Keratinocyte (primary cell): ENCODE measurements at regions not wholly inside any gene's neighbourhood (a gene's known extent, or its start where the extent isn't known, plus 50 kb on each side); places are given as distances from the start of the nearest gene placed in this dataset.

Experiments
- DNase-seq: peaks from one replicate; pipeline ENCODE4 v3.0.0-alpha.2; 2011; ENCODE audit warnings: low read depth, missing footprints, low spot score
- FAIRE-seq: peaks from 2 replicates; lab custom pipeline; 2011; peaks lifted over from hg19 to GRCh38; lab: Jason Lieb, UNC
- H2AFZ ChIP-seq: 2 replicates; pipeline ENCODE4 v1.6.0; 2012; ENCODE audit warnings: low read length, control low read depth, inconsistent platforms; ENCODE audit not compliant: control insufficient read depth
- H3K27ac ChIP-seq: 2 replicates; pipeline ENCODE4 v1.5.1; 2011; ENCODE audit warnings: low read length; ENCODE audit not compliant: control insufficient read depth, insufficient read depth
- H3K27me3 ChIP-seq: 3 replicates; pipeline ENCODE4 v1.6.0; 2011; ENCODE audit warnings: low read length; ENCODE audit not compliant: control insufficient read depth, insufficient read depth; ENCODE audit errors: extremely low read depth
- H3K36me3 ChIP-seq, 2 experiments: 2 replicates in 1 of 2; 3 replicates in 1 of 2; pipeline ENCODE4 v1.5.1; 2011; ENCODE audit warnings: low read length in 2 of 2, mild to moderate bottlenecking in 1 of 2; ENCODE audit not compliant: control insufficient read depth in 2 of 2, insufficient read depth in 2 of 2; ENCODE audit errors: extremely low read depth in 1 of 2
- H3K4me1 ChIP-seq: 3 replicates; pipeline ENCODE4 v1.5.1; 2011; ENCODE audit warnings: low read length; ENCODE audit not compliant: control insufficient read depth, insufficient read depth; ENCODE audit errors: extremely low read depth
- H3K4me2 ChIP-seq: 3 replicates; pipeline ENCODE4 v1.6.0; 2011; ENCODE audit warnings: low read depth, low read length; ENCODE audit not compliant: control insufficient read depth, insufficient read depth; ENCODE audit errors: extremely low read depth
- H3K4me3 ChIP-seq, 3 experiments: fragments of 200-600 bp in 1 of 3; sonication (generic) in 1 of 3; 2 replicates in 2 of 3; 3 replicates in 1 of 3; pipeline ENCODE4 v1.5.1; 2011 to 2016; ENCODE audit warnings: low read length in 3 of 3, mild to moderate bottlenecking in 3 of 3, control low read depth in 2 of 3, inconsistent platforms in 1 of 3, low read depth in 1 of 3, mixed read lengths in 1 of 3, mixed run types in 1 of 3, moderate library complexity in 1 of 3; ENCODE audit not compliant: control insufficient read depth in 2 of 3, insufficient read depth in 2 of 3; ENCODE audit errors: extremely low read depth in 1 of 3
- H3K79me2 ChIP-seq: 2 replicates; pipeline ENCODE4 v1.6.0; 2012; ENCODE audit warnings: low read length; ENCODE audit not compliant: control insufficient read depth, insufficient read depth
- H3K9ac ChIP-seq: 3 replicates; pipeline ENCODE4 v1.6.0; 2011; ENCODE audit warnings: low read length; ENCODE audit not compliant: control insufficient read depth, insufficient read depth; ENCODE audit errors: extremely low read depth
- H3K9me1 ChIP-seq: 3 replicates; pipeline ENCODE4 v1.6.0; 2011; ENCODE audit warnings: low read length; ENCODE audit not compliant: control insufficient read depth, insufficient read depth; ENCODE audit errors: extremely low read depth
- H3K9me3 ChIP-seq: 2 replicates; pipeline ENCODE4 v1.5.1; 2012; ENCODE audit warnings: low read depth, low read length; ENCODE audit not compliant: control insufficient read depth
- H4K20me1 ChIP-seq: 3 replicates; pipeline ENCODE4 v1.6.0; 2011; ENCODE audit warnings: low read length; ENCODE audit not compliant: control insufficient read depth, insufficient read depth; ENCODE audit errors: extremely low read depth
- EZH2 ChIP-seq: IDR thresholded peaks from one replicate; pipeline ENCODE4 v1.6.1; 2012; ENCODE audit warnings: inconsistent platforms, mild to moderate bottlenecking, low read length, moderate library complexity
- dilution Hi-C: fragments of 300-500 bp; cut with MboI; formaldehyde crosslinking; loops from one replicate; pipeline ENCODE4 v1.7.0; 2020; ENCODE audit warnings: low sequenced_read_pairs; ENCODE audit not compliant: extremely low pct_ligation_motif_present
- TF ChIP-seq, protein P1 (sequence below), 3 experiments: IDR thresholded peaks in 1 of 3; conservative IDR thresholded peaks in 1 of 3; optimal IDR thresholded peaks in 1 of 3; 2 replicates in 2 of 3; 3 replicates in 1 of 3; pipeline versions ENCODE3 to v1.5.1; 2011; ENCODE audit warnings: low read length in 3 of 3, mild to moderate bottlenecking in 3 of 3, moderate library complexity in 2 of 3, control low read depth in 1 of 3, inconsistent platforms in 1 of 3; ENCODE audit not compliant: insufficient read depth in 2 of 3; ENCODE audit errors: extremely low read depth in 1 of 3

DNA sequence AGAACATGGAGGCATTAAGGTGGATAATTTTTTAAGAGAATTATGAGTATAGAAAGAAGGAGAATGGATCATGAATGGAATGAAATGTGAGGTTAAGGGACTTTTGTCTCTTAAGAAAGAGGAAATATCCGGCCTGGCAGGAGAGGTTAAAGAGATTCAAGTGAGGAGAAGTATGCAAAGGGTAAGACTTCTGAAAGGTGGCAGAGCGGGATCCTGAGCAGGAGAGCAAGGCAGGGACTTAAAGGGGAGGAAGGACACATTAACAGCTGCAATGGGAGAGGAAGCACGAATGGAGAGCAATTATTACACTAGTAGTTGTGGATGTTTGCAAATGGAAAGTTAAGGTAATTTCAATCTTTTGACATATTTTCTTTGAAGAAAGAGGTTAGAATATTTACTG lies 171.0 kb downstream of the KITLG start:
- Histone ChIP-seq H3K9me3 (no peaks in the 10 kb centered on the region), H4K20me1 (no peaks in the 10 kb centered on the region), H3K4me1 (peaks cover 9% of the 10 kb centered on the region), H3K36me3 (no peaks in the 10 kb centered on the region), H3K27me3 (no peaks in the 10 kb centered on the region), H3K79me2 (no peaks in the 10 kb centered on the region), H3K9ac (no peak overlapping the region), H3K4me2 (no peak overlapping the region), H3K4me3 (no peak overlapping the region), H2AFZ (peak overlapping the region; percentile 23), H3K27ac (no peak overlapping the region), H3K9me1 (no peaks in the 10 kb centered on the region)
- DNase-seq = no peak
- no peak for FAIRE-seq
- dilution Hi-C loops = no loop called here
- TF ChIP-seq, protein P1, sequence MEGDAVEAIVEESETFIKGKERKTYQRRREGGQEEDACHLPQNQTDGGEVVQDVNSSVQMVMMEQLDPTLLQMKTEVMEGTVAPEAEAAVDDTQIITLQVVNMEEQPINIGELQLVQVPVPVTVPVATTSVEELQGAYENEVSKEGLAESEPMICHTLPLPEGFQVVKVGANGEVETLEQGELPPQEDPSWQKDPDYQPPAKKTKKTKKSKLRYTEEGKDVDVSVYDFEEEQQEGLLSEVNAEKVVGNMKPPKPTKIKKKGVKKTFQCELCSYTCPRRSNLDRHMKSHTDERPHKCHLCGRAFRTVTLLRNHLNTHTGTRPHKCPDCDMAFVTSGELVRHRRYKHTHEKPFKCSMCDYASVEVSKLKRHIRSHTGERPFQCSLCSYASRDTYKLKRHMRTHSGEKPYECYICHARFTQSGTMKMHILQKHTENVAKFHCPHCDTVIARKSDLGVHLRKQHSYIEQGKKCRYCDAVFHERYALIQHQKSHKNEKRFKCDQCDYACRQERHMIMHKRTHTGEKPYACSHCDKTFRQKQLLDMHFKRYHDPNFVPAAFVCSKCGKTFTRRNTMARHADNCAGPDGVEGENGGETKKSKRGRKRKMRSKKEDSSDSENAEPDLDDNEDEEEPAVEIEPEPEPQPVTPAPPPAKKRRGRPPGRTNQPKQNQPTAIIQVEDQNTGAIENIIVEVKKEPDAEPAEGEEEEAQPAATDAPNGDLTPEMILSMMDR (optimal IDR thresholded peaks at IDR 0.05 in 1 of 3, IDR thresholded peaks at IDR 0.05 in 1 of 3, conservative IDR thresholded peaks at IDR 0.05 in 1 of 3; ENCODE audit: extremely low read depth in 1 of 3, insufficient read depth in 2 of 3, low read length in 3 of 3) = no peak
- no peak for TF ChIP-seq EZH2

DNA sequence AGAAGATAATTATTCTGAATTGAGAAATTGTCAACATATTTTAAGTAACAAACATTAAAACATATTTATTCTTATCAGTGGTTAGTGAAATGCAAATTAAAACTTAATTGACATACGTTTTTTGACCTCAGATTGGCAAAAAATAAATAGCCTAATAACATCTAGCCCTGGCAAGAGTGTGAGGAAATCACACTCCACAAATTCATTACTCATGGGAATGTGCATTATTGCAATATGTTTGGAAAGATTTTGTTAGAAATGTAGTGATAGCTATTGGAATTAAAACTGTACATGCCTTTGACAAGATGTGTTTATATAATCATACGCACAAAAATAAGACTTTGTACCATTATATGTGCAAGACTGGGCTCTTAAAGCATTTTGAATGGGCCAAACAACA lies 168.6 kb downstream of the KITLG start:
- H3K36me3 ChIP-seq = no peaks in the 10 kb centered on the region
- no peaks in the 10 kb centered on the region for H3K9me3 ChIP-seq
- H2AFZ ChIP-seq = no peak overlapping the region
- H3K4me3 ChIP-seq = no peak overlapping the region
- DNase-seq (no peak), FAIRE-seq (no peak)
- no peaks in the 10 kb centered on the region for H3K79me2 ChIP-seq
- H3K9ac ChIP-seq = no peak overlapping the region
- H3K9me1 ChIP-seq = no peaks in the 10 kb centered on the region
- peaks cover 9% of the 10 kb centered on the region for H3K4me1 ChIP-seq
- no peak overlapping the region for H3K4me2 ChIP-seq
- H3K27ac ChIP-seq = no peak overlapping the region
- dilution Hi-C loops = no loop called here
- TF ChIP-seq EZH2 = no peak
- TF ChIP-seq, protein P1 (optimal IDR thresholded peaks at IDR 0.05 in 1 of 3, IDR thresholded peaks at IDR 0.05 in 1 of 3, conservative IDR thresholded peaks at IDR 0.05 in 1 of 3; ENCODE audit: extremely low read depth in 1 of 3, insufficient read depth in 2 of 3, low read length in 3 of 3) = no peak
- H4K20me1 ChIP-seq = no peaks in the 10 kb centered on the region
- no peaks in the 10 kb centered on the region for H3K27me3 ChIP-seq
